SIG-M5 treated with dmso at 0.1 percent for 504 hours (cell line): ENCODE measurements at regions not wholly inside any gene's neighbourhood (a gene's known extent, or its start where the extent isn't known, plus 50 kb on each side); places are given as distances from the start of the nearest gene placed in this dataset.

Experiments used
- DNase-seq: peaks from one replicate; lab custom pipeline; 2025; ENCODE audit not compliant: unreplicated experiment; lab: John Stamatoyannopoulos, UW

- DNase-seq: no peak
Measured at GRCh38 chr11:131297441-131297840, 73.0 kb upstream of the NTM start.

GRCh38 chr11:131299598-131300438, 70.6 kb upstream of the NTM start:
- no peak for DNase-seq

- no peak for DNase-seq
Measured at GRCh38 chr11:131300439-131300717, 70.0 kb upstream of the NTM start.

GRCh38 chr11:131301306-131301705, 69.1 kb upstream of the NTM start:
- no peak for DNase-seq

GRCh38 chr11:131302836-131303235, 67.6 kb upstream of the NTM start:
- DNase-seq: no peak

- no peak for DNase-seq
Measured at GRCh38 chr11:131303611-131304119, 66.8 kb upstream of the NTM start.

- DNase-seq: no peak
Measured at GRCh38 chr11:131305005-131305404, 65.4 kb upstream of the NTM start.

GRCh38 chr11:131307506-131307905, 62.9 kb upstream of the NTM start:
- no peak for DNase-seq

GRCh38 chr11:131309776-131310175, 60.6 kb upstream of the NTM start:
- DNase-seq: no peak

GRCh38 chr11:131311776-131312514, 58.5 kb upstream of the NTM start:
- DNase-seq: no peak
